ENCODE measurements at regions not wholly inside any gene's neighbourhood (a gene's known extent, or its start where the extent isn't known, plus 50 kb on each side); places are given as distances from the start of the nearest gene placed in this dataset.

DNA sequence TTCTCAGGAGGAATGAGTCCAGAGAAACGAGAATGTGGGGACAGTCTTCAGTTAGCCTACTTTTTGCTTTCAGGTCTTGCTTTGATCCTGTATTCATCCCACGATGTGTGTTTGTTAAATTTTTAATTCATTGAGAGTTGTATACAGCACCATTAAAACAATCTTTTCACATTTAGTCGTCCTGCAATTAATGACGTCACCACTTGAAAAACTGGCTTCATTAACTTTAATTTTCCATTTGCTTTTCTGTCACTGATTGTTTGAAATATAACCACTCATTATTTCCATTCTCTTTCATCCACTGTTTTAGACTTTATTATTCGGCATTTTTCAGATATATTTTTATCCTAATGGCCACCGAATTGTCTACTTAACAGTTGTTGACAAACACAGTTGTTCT, 146.9 kb downstream of the TFEC start:
- DNase-seq, result no peak

DNA sequence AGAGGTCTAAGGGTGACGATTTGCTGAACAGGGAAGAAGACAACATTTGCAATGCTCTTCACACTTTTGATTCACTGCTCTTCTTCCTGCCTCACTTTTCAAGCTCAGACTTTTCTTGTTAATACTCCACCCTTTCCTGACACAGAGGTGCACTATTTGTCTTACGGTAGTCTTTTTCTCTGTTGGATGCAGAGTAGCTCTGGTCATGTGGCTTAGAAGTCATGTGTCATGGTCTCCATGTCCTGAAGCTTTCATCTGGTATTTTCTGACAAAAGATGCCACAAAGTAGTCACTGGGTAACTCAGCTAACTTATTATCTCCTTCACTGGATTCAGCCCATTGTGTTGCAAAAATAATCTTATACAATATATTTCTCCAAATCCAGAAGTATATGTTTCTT, 149.1 kb downstream of the TFEC start:
- no peak for DNase-seq

GRCh38 chr7:115879171-115879570, 151.4 kb downstream of the TFEC start:
- no peak for DNase-seq

- DNase-seq, result no peak
These were observed 160.8 kb downstream of the TFEC start for GRCh38 chr7:115869801-115870200.

GRCh38 chr7:115869190-115869589, 161.4 kb downstream of the TFEC start:
- no peak for DNase-seq

GRCh38 chr7:115868369-115868768, 162.2 kb downstream of the TFEC start:
- no peak for DNase-seq

DNA sequence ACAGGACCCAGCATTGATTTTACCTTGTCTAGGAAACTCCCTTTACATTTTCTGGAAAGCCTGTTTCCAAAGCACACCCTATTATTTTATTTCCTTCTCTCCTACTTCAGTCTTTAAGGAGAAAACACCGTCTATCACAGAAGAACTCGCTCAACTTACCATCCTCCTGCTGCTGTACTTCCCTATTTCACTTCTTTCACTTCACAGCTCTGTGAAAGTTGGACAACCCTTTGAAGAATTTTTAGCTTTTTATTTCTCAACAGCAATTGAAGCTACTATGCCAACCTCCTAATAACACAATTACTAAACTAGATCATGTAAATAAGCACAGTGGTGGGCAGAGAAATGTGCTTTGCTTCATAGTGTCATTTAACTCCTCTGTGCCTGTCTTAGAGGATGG, 166.5 kb downstream of the TFEC start:
- DNase-seq, result no peak

- DNase-seq, result peak; percentile 70
These were observed 179.3 kb downstream of the TFEC start for GRCh38 chr7:115851291-115851690.

DNA sequence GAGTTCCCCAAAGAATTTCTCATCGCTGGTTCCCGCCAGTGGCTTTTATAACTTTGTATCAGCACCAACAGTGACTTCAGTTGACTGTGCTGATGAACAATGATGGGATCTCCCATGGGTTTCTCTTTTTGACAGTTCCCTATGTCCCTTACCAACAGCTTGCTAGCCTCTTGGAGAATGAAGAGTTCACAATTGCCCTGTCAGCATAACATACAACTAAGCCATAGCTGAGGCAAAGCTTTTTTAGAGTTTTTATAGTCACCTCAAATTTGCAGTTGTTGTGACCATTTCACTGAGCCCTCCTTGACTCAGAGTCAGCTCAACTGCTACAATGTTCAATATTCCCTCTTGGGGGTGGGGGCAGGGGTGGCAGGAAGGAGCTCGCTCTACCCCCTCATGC, 179.8 kb downstream of the TFEC start:
- DNase-seq, result no peak

- peak; percentile 11 for DNase-seq
These were observed 185.7 kb downstream of the TFEC start for GRCh38 chr7:115844857-115845256.

DNA sequence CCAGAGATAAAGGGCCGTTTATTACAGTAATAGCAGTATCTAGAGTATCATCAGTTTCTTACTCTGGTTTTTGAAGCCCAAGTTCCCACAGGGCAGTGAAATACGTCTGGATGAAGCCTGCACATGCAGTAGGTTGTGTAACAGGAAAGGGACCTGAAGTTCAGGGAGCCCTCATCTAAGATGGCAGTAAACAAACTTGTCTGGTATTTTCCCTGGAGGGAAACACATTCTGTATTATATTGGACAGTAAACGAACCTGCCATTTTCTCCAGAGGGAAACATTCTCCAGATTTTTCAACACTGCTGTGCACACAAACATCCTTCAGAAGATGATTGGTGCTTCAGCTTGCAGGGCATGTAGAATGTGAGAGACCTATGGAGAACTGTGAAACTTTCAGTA, 189.9 kb downstream of the TFEC start:
- no peak for DNase-seq

DNA sequence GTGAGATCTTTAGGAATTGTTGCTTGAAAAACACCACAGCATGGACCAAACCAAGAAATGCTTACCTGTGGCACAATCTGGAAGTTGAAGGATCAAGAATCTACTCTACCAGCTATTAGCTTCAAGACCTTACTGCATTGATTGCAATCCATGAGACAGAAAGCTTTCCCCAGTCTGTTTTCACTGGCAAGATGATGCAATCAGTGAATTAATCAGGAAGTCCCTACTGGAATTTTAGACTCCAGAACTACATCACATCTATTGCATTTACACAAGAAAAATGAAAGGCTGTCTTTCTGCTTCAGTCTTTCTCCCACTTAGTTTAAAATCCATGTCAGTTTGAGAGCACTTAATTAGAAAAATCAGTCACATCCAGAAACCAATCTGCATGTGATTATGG, 191.7 kb downstream of the TFEC start:
- peak; percentile 65 for DNase-seq

DNA sequence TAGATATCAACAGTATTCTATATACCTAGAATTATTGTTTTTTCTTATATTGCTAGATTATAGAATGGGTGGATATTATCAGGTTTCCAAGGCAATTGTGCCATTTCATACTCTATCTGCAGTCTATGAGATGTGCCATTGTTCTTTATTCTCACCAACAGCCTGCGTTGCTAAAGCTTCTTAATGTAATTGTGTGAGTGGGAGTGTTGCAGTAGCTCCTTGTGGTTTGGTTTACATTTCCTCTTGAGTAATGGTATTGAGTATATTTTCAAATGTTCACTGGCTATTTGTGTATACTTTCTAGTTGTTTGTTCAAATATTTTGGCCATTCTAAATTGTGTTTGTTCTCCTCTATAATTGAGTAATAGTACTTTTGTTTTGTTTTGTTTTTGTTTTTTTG, 199.2 kb downstream of the TFEC start:
- DNase-seq, result no peak

- no peak for DNase-seq
These were observed 203.1 kb downstream of the TFEC start for GRCh38 chr7:115827305-115828045.

GRCh38 chr7:115825456-115826115, 205.0 kb downstream of the TFEC start:
- peak; percentile 24 for DNase-seq

GRCh38 chr7:115822801-115823200, 207.8 kb downstream of the TFEC start:
- peak; percentile 20 for DNase-seq

GRCh38 chr7:115822380-115822779, 208.2 kb downstream of the TFEC start:
- DNase-seq, result peak; percentile 22

DNA sequence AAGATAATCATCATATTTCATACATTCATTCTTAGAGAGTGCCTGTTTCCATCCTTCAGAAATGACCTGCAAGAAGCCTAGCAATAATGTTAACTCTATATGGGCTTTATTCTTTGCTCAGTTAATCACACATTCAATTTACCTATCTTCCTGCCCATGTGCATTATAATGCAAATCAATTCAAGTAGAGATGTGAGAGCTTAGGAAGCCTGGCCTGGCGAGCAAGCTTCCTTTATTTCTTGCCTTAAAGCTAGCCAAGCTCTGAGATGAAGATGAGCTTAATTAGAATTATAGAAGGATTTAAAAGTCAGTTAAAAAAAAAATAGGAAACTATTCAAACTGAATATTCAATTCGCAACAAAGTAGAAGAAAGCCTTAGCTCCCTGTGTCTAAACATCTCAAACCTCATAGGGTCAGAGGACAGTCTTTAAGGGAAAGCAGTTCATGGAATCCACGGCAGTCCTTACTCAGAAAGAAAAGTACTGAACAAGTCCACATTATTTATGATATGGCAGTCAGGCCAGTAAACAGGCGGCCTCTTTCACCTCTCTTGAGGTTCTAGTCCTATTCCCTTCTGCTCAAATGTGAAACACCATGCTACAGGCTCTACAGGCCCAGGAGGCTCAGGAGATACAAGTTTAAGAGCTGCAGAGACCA, 214.1 kb downstream of the TFEC start:
- no peak for DNase-seq

- DNase-seq, result no peak
These were observed 217.8 kb downstream of the TFEC start for GRCh38 chr7:115812794-115813193.

GRCh38 chr7:115805458-115805857, 225.1 kb downstream of the TFEC start:
- DNase-seq, result no peak

DNA sequence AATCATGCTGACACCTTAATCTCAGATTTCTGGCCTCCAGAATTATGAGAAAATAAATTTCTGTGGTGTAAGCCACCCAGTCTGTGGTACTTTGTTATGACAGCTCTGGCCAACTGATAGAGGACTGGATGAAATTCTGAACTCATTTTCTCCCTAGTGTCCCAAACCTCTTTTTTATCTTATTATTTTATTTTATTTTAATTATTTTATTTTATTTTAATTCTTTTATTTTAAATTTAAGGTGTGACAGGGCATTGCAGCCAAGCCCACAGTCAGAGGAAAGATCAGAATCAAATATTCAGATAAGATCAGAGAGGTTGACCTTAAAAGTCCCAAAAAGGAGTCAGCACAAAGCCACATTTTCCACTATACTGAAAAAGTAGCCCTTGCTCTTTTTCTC, 228.1 kb downstream of the TFEC start:
- no peak for DNase-seq

DNA sequence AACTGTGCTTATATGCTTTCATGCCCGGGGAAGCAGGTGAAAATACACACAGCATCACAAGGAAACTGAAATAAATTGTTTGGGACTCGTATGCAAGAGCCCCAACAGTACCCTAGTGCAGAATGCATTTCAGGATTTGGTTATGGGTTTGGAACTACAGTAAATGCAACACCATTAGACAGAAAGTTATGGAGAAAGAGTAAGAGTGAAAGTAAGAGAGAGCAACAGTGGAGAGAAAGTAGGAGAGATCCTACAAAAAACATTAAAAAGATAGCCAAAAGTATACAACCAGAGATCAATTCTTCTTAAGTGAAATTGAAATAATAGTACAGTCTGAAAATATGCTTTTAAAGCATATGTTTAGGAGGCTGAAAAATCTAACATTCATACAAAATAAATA, 231.1 kb downstream of the TFEC start:
- no peak for DNase-seq

GRCh38 chr7:115793958-115794702, 236.4 kb downstream of the TFEC start:
- DNase-seq, result no peak

Data from fibroblast of skin of scalp (primary cell).